ENCODE measurements at regions not wholly inside any gene's neighbourhood (a gene's known extent, or its start where the extent isn't known, plus 50 kb on each side); places are given as distances from the start of the nearest gene placed in this dataset.

- Histone ChIP-seq H3K36me3 (ENCODE audit: control insufficient read depth, insufficient read depth, low read length) (no peaks in the 10 kb centered on the region), H3K27ac (ENCODE audit: insufficient read depth, low read depth, low read length, poor library complexity, severe bottlenecking) (no peak overlapping the region), H3K4me1 (ENCODE audit: control insufficient read depth, insufficient read depth, low read length) (peaks cover 7% of the 10 kb centered on the region), H3K27me3 (ENCODE audit: control insufficient read depth, insufficient read depth, low read length, poor library complexity, severe bottlenecking) (no peaks in the 10 kb centered on the region), H3K9me3 (ENCODE audit: control insufficient read depth, low read length) (no peaks in the 10 kb centered on the region), H3K4me3 (ENCODE audit: insufficient read depth, low read depth, low read length) (no peak overlapping the region)
- WGBS, 2 experiments, result 81 to 94% methylated on average over 7 of the region's 7 CpGs
Measured at GRCh38 chr5:126044111-126044668, 379.0 kb upstream of the GRAMD2B start.

- Histone ChIP-seq H3K4me3 (ENCODE audit: insufficient read depth, low read depth, low read length) (no peak overlapping the region), H3K36me3 (ENCODE audit: control insufficient read depth, insufficient read depth, low read length) (no peaks in the 10 kb centered on the region), H3K9me3 (ENCODE audit: control insufficient read depth, low read length) (no peaks in the 10 kb centered on the region), H3K27me3 (ENCODE audit: control insufficient read depth, insufficient read depth, low read length, poor library complexity, severe bottlenecking) (no peaks in the 10 kb centered on the region), H3K4me1 (ENCODE audit: control insufficient read depth, insufficient read depth, low read length) (peaks cover 7% of the 10 kb centered on the region), H3K27ac (ENCODE audit: insufficient read depth, low read depth, low read length, poor library complexity, severe bottlenecking) (no peak overlapping the region)
- 98 to 100% methylated on average over 3 of the region's 3 CpGs for WGBS, 2 experiments
Measured at GRCh38 chr5:126044931-126045565, 378.2 kb upstream of the GRAMD2B start.

- peaks cover 7% of the 10 kb centered on the region for H3K4me1 ChIP-seq (ENCODE audit: control insufficient read depth, insufficient read depth, low read length)
- no peak overlapping the region for H3K27ac ChIP-seq (ENCODE audit: insufficient read depth, low read depth, low read length, poor library complexity, severe bottlenecking)
- 90% methylated on average over 6 of the region's 6 CpGs for WGBS, 2 experiments
Measured at GRCh38 chr5:126046318-126046717, 376.9 kb upstream of the GRAMD2B start.

DNA sequence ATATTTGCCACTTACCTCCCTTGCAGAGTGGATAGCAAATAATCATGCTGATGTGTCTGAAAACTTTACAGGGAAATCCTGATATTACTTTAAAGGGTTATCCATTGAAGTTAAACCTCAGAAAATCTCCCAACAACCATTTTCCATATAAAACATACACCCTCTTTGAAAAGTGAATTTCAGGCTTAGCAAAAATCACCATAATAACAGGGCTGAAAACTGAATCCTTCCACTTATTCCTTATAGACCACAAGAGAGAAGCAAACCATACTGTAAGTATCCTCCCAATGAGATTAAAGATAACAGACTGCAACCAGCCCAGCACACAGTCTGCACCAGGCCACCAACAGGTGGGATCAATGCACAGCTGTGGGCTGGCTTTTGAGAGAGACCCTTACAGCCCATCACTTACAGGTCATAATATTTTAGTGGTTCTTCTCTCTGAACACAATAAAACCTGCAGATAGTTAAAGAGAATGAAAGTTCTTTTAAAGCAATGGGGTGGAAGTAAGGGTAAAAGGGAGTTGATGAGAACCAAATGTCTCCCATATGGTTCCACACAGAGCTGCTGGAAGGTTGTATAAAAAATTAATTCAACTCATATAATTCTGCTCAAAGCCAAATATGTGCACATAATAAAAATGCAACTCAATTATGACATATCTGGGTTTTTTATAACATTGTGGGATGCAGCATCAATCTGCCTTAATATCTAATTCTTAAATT, 376.2 kb upstream of the GRAMD2B start:
- no peak overlapping the region for H3K27ac ChIP-seq (ENCODE audit: insufficient read depth, low read depth, low read length, poor library complexity, severe bottlenecking)
- no peaks in the 10 kb centered on the region for H3K36me3 ChIP-seq (ENCODE audit: control insufficient read depth, insufficient read depth, low read length)
- H3K4me1 ChIP-seq (ENCODE audit: control insufficient read depth, insufficient read depth, low read length), result peaks cover 7% of the 10 kb centered on the region
- no peaks in the 10 kb centered on the region for H3K27me3 ChIP-seq (ENCODE audit: control insufficient read depth, insufficient read depth, low read length, poor library complexity, severe bottlenecking)
- H3K9me3 ChIP-seq (ENCODE audit: control insufficient read depth, low read length), result no peaks in the 10 kb centered on the region
- no peak overlapping the region for H3K4me3 ChIP-seq (ENCODE audit: insufficient read depth, low read depth, low read length)

More at GRCh38 chr5:126046318-126046717, 376.9 kb upstream of the GRAMD2B start:
- Histone ChIP-seq H3K4me3 (ENCODE audit: insufficient read depth, low read depth, low read length) (no peak overlapping the region), H3K36me3 (ENCODE audit: control insufficient read depth, insufficient read depth, low read length) (no peaks in the 10 kb centered on the region), H3K9me3 (ENCODE audit: control insufficient read depth, low read length) (no peaks in the 10 kb centered on the region), H3K27me3 (ENCODE audit: control insufficient read depth, insufficient read depth, low read length, poor library complexity, severe bottlenecking) (no peaks in the 10 kb centered on the region)

- no peak overlapping the region for H3K4me3 ChIP-seq (ENCODE audit: insufficient read depth, low read depth, low read length)
Measured at GRCh38 chr5:126052120-126052519, 371.1 kb upstream of the GRAMD2B start.

DNA sequence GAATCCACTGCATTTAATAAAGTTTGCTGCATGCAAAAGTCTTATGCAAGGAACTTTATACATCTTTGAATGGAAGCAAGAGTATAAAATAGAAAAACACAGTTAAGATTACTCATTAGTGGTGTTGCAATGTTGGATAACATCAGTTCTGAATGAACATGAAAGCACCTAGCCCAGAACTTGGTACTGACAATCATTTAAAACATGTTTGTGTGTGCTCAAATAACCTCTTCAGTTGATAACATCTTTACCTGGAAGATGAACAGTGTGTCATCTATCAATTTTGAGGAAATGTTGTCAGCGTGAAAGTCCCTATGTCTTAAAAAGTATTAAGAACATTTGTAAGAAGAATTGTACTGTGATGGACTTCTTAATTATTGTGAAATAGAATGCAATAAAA, 370.4 kb upstream of the GRAMD2B start:
- Histone ChIP-seq H3K27me3 (ENCODE audit: control insufficient read depth, insufficient read depth, low read length, poor library complexity, severe bottlenecking) (no peaks in the 10 kb centered on the region), H3K4me1 (ENCODE audit: control insufficient read depth, insufficient read depth, low read length) (no peaks in the 10 kb centered on the region), H3K36me3 (ENCODE audit: control insufficient read depth, insufficient read depth, low read length) (no peaks in the 10 kb centered on the region), H3K9me3 (ENCODE audit: control insufficient read depth, low read length) (no peaks in the 10 kb centered on the region), H3K27ac (ENCODE audit: insufficient read depth, low read depth, low read length, poor library complexity, severe bottlenecking) (no peak overlapping the region), H3K4me3 (ENCODE audit: insufficient read depth, low read depth, low read length) (no peak overlapping the region)
- WGBS, 2 experiments, result 100% methylated on average over 1 of the region's 1 CpG

More at GRCh38 chr5:126052120-126052519, 371.1 kb upstream of the GRAMD2B start:
- 94 to 95% methylated on average over 1 of the region's 1 CpG for WGBS, 2 experiments
- no peaks in the 10 kb centered on the region for H3K27me3 ChIP-seq (ENCODE audit: control insufficient read depth, insufficient read depth, low read length, poor library complexity, severe bottlenecking)
- no peak overlapping the region for H3K27ac ChIP-seq (ENCODE audit: insufficient read depth, low read depth, low read length, poor library complexity, severe bottlenecking)
- no peaks in the 10 kb centered on the region for H3K4me1 ChIP-seq (ENCODE audit: control insufficient read depth, insufficient read depth, low read length)
- no peaks in the 10 kb centered on the region for H3K9me3 ChIP-seq (ENCODE audit: control insufficient read depth, low read length)
- no peaks in the 10 kb centered on the region for H3K36me3 ChIP-seq (ENCODE audit: control insufficient read depth, insufficient read depth, low read length)

- Histone ChIP-seq H3K36me3 (ENCODE audit: control insufficient read depth, insufficient read depth, low read length) (no peaks in the 10 kb centered on the region), H3K27me3 (ENCODE audit: control insufficient read depth, insufficient read depth, low read length, poor library complexity, severe bottlenecking) (no peaks in the 10 kb centered on the region), H3K9me3 (ENCODE audit: control insufficient read depth, low read length) (no peaks in the 10 kb centered on the region), H3K4me3 (ENCODE audit: insufficient read depth, low read depth, low read length) (no peak overlapping the region), H3K27ac (ENCODE audit: insufficient read depth, low read depth, low read length, poor library complexity, severe bottlenecking) (no peak overlapping the region), H3K4me1 (ENCODE audit: control insufficient read depth, insufficient read depth, low read length) (no peaks in the 10 kb centered on the region)
- 94 to 100% methylated on average over 2 of the region's 2 CpGs for WGBS, 2 experiments
Measured at GRCh38 chr5:126053630-126054029, 369.6 kb upstream of the GRAMD2B start.

DNA sequence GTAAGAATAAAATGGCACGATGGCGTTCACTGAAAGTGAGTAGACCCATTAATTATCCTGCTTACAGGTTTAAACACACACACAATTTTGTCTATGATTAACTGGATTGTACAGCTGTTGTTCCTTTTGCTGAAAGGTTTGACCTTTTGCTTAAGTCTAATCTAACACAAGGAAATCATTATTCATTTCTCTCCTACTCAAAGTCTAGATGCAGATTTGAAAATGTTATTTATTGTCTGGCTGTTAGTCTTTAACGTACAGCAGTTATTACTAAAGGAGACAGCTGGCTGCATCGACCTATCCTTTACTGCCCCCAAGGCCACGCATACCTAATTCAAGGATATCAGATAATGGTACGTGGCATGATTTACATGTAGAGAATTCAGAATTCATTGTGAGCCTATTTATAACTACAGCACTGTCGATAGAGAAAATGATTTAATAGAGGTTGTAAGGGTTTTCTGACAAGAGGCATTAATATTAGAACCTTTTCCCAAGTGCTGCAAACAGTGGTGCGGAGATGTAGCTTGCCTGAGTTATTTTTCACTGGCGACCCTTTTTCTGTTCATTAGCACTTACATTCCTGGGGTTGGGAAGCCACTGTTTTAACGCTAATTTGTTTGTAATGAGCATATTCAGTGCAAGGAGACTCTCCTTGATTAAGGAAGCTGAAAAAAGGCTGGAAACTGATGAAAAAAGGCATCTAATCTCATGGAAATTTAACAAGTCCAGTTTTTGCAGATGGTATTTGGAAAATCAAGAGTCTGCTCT, 368.4 kb upstream of the GRAMD2B start:
- 65 to 77% methylated on average over 10 of the region's 10 CpGs for WGBS, 2 experiments
- H3K9me3 ChIP-seq (ENCODE audit: control insufficient read depth, low read length), result no peaks in the 10 kb centered on the region
- H3K4me1 ChIP-seq (ENCODE audit: control insufficient read depth, insufficient read depth, low read length), result no peaks in the 10 kb centered on the region
- H3K36me3 ChIP-seq (ENCODE audit: control insufficient read depth, insufficient read depth, low read length), result no peaks in the 10 kb centered on the region
- no peaks in the 10 kb centered on the region for H3K27me3 ChIP-seq (ENCODE audit: control insufficient read depth, insufficient read depth, low read length, poor library complexity, severe bottlenecking)
- H3K27ac ChIP-seq (ENCODE audit: insufficient read depth, low read depth, low read length, poor library complexity, severe bottlenecking), result no peak overlapping the region
- H3K4me3 ChIP-seq (ENCODE audit: insufficient read depth, low read depth, low read length), result no peak overlapping the region

- H3K9me3 ChIP-seq (ENCODE audit: control insufficient read depth, low read length), result no peaks in the 10 kb centered on the region
- no peak overlapping the region for H3K27ac ChIP-seq (ENCODE audit: insufficient read depth, low read depth, low read length, poor library complexity, severe bottlenecking)
- H3K36me3 ChIP-seq (ENCODE audit: control insufficient read depth, insufficient read depth, low read length), result no peaks in the 10 kb centered on the region
- 96 to 100% methylated on average over 2 of the region's 2 CpGs for WGBS, 2 experiments
- no peak overlapping the region for H3K4me3 ChIP-seq (ENCODE audit: insufficient read depth, low read depth, low read length)
- no peaks in the 10 kb centered on the region for H3K27me3 ChIP-seq (ENCODE audit: control insufficient read depth, insufficient read depth, low read length, poor library complexity, severe bottlenecking)
- H3K4me1 ChIP-seq (ENCODE audit: control insufficient read depth, insufficient read depth, low read length), result no peaks in the 10 kb centered on the region
Measured at GRCh38 chr5:126055348-126055729, 367.9 kb upstream of the GRAMD2B start.

GRCh38 chr5:126056352-126056751, 366.9 kb upstream of the GRAMD2B start:
- Histone ChIP-seq H3K9me3 (ENCODE audit: control insufficient read depth, low read length) (no peaks in the 10 kb centered on the region), H3K27ac (ENCODE audit: insufficient read depth, low read depth, low read length, poor library complexity, severe bottlenecking) (no peak overlapping the region), H3K27me3 (ENCODE audit: control insufficient read depth, insufficient read depth, low read length, poor library complexity, severe bottlenecking) (no peaks in the 10 kb centered on the region), H3K36me3 (ENCODE audit: control insufficient read depth, insufficient read depth, low read length) (no peaks in the 10 kb centered on the region), H3K4me3 (ENCODE audit: insufficient read depth, low read depth, low read length) (no peak overlapping the region), H3K4me1 (ENCODE audit: control insufficient read depth, insufficient read depth, low read length) (no peaks in the 10 kb centered on the region)
- 100% methylated on average over 1 of the region's 1 CpG; no CpG with 5 or more reads in 1 of the 2 experiments for WGBS, 2 experiments

Measured in ectodermal cell (in vitro differentiated cells).